ENCODE measurements at regions not wholly inside any gene's neighbourhood (a gene's known extent, or its start where the extent isn't known, plus 50 kb on each side); places are given as distances from the start of the nearest gene placed in this dataset.

DNA sequence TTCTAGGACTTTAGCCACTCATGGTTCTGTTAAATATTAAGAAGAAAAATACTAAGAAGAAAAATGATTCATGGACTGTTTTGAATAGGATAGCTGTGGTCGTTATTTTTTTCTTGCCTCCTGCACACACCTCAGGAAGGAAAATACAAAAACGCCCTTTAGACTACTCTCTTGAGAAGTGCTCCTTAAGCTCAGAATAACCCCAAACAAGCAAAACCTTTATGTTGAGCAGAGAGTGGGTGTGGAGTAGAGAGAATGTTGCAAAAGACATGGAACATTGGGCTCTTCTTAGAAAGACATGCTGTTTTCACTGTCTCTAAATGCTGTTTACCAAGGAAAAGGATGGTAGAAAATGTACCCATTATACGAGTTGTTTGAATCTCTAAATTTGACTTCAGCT lies 140.3 kb downstream of the LMNTD1 start:
- TF ChIP-seq, protein P1, sequence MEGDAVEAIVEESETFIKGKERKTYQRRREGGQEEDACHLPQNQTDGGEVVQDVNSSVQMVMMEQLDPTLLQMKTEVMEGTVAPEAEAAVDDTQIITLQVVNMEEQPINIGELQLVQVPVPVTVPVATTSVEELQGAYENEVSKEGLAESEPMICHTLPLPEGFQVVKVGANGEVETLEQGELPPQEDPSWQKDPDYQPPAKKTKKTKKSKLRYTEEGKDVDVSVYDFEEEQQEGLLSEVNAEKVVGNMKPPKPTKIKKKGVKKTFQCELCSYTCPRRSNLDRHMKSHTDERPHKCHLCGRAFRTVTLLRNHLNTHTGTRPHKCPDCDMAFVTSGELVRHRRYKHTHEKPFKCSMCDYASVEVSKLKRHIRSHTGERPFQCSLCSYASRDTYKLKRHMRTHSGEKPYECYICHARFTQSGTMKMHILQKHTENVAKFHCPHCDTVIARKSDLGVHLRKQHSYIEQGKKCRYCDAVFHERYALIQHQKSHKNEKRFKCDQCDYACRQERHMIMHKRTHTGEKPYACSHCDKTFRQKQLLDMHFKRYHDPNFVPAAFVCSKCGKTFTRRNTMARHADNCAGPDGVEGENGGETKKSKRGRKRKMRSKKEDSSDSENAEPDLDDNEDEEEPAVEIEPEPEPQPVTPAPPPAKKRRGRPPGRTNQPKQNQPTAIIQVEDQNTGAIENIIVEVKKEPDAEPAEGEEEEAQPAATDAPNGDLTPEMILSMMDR (IDR thresholded peaks at IDR 0.05), result no peak
- TF ChIP-seq POLR2A (IDR thresholded peaks at IDR 0.05), result no peak
